Activated naive CD4-positive, alpha-beta T cell (primary cell): ENCODE measurements at regions not wholly inside any gene's neighbourhood (a gene's known extent, or its start where the extent isn't known, plus 50 kb on each side); places are given as distances from the start of the nearest gene placed in this dataset.

Experiments used
- DNase-seq, 4 experiments: peaks; one replicate each; lab custom pipeline; 2025; lab: John Stamatoyannopoulos, UW

- DNase-seq = no peak
Observed at GRCh38 chr4:81627590-81627989, 155.9 kb upstream of the RASGEF1B start.

- no peak for DNase-seq
Observed at GRCh38 chr4:81626851-81627250, 155.1 kb upstream of the RASGEF1B start.

- no peak for DNase-seq
Observed at GRCh38 chr4:81625422-81626417, 154.0 kb upstream of the RASGEF1B start.

- no peak for DNase-seq
Observed at GRCh38 chr4:81623434-81623833, 151.7 kb upstream of the RASGEF1B start.

GRCh38 chr4:81622474-81623184, 150.9 kb upstream of the RASGEF1B start:
- DNase-seq = no peak

- DNase-seq = no peak
Observed at GRCh38 chr4:81622028-81622427, 150.3 kb upstream of the RASGEF1B start.

- DNase-seq = no peak
Observed at GRCh38 chr4:81621490-81621889, 149.8 kb upstream of the RASGEF1B start.

GRCh38 chr4:81620442-81620841, 148.7 kb upstream of the RASGEF1B start:
- DNase-seq = no peak

- no peak for DNase-seq
Observed at GRCh38 chr4:81617545-81617944, 145.8 kb upstream of the RASGEF1B start.

- no peak for DNase-seq
Observed at GRCh38 chr4:81611221-81611620, 139.5 kb upstream of the RASGEF1B start.

- no peak for DNase-seq
Observed at GRCh38 chr4:81609844-81610243, 138.1 kb upstream of the RASGEF1B start.

GRCh38 chr4:81607950-81608349, 136.2 kb upstream of the RASGEF1B start:
- no peak for DNase-seq

GRCh38 chr4:81606801-81607501, 135.2 kb upstream of the RASGEF1B start:
- DNase-seq = no peak

- DNase-seq = no peak
Observed at GRCh38 chr4:81606166-81606565, 134.5 kb upstream of the RASGEF1B start.

- DNase-seq = no peak
Observed at GRCh38 chr4:81605271-81605670, 133.6 kb upstream of the RASGEF1B start.

GRCh38 chr4:81604683-81605218, 133.0 kb upstream of the RASGEF1B start:
- DNase-seq = no peak

- DNase-seq = no peak
Observed at GRCh38 chr4:81602854-81603253, 131.1 kb upstream of the RASGEF1B start.

GRCh38 chr4:81601358-81601694, 129.6 kb upstream of the RASGEF1B start:
- no peak for DNase-seq

- DNase-seq = no peak
Observed at GRCh38 chr4:81600520-81601357, 129.0 kb upstream of the RASGEF1B start.

GRCh38 chr4:81599742-81600380, 128.2 kb upstream of the RASGEF1B start:
- DNase-seq = no peak
